ENCODE measurements at regions not wholly inside any gene's neighbourhood (a gene's known extent, or its start where the extent isn't known, plus 50 kb on each side); places are given as distances from the start of the nearest gene placed in this dataset.

GRCh38 chr10:1964476-1964875 lies 227.2 kb upstream of the ADARB2 start:
- TF ChIP-seq POLR2AphosphoS5 (IDR thresholded peaks at IDR 0.05; ENCODE audit: low read depth, low read length) (no peak), POLR2A (IDR thresholded peaks at IDR 0.05; ENCODE audit: low read depth, low read length) (no peak)

Data from GM12892 (cell line).